ENCODE measurements at regions not wholly inside any gene's neighbourhood (a gene's known extent, or its start where the extent isn't known, plus 50 kb on each side); places are given as distances from the start of the nearest gene placed in this dataset.

DNA sequence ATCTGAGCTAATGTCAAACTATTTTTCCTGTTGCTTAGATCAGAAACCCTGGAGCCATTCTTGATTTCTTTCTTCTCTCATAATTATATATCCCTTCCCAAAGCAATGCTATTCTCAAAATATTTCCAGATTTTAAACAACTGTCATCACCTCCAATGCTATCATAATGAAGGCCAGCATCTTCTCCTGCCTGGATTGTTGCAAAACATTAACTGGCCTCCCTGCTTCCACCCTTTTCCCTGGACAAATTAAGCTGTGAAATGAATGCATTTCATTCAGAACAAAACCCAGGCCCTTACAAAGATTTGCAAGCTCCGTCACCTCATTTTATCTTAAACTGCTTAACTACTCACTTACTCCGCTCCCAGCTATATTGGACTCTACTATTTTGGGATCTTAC is 535.3 kb upstream of the HS3ST5 start:
- TF ChIP-seq, protein P1, sequence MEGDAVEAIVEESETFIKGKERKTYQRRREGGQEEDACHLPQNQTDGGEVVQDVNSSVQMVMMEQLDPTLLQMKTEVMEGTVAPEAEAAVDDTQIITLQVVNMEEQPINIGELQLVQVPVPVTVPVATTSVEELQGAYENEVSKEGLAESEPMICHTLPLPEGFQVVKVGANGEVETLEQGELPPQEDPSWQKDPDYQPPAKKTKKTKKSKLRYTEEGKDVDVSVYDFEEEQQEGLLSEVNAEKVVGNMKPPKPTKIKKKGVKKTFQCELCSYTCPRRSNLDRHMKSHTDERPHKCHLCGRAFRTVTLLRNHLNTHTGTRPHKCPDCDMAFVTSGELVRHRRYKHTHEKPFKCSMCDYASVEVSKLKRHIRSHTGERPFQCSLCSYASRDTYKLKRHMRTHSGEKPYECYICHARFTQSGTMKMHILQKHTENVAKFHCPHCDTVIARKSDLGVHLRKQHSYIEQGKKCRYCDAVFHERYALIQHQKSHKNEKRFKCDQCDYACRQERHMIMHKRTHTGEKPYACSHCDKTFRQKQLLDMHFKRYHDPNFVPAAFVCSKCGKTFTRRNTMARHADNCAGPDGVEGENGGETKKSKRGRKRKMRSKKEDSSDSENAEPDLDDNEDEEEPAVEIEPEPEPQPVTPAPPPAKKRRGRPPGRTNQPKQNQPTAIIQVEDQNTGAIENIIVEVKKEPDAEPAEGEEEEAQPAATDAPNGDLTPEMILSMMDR (IDR thresholded peaks at IDR 0.05; ENCODE audit: insufficient read depth, low read depth, low read length), result no peak
- TF ChIP-seq EZH2 (IDR thresholded peaks at IDR 0.05; ENCODE audit: insufficient read depth, low read length), result no peak

Measured in astrocyte (in vitro differentiated cells and primary cell).